Caki2 (cell line): ENCODE measurements at regions not wholly inside any gene's neighbourhood (a gene's known extent, or its start where the extent isn't known, plus 50 kb on each side); places are given as distances from the start of the nearest gene placed in this dataset.

Experiments
- DNase-seq: peaks from one replicate; pipeline ENCODE4 v3.0.0-alpha.2; 2015; ENCODE audit warnings: low read depth
- in situ Hi-C: cut with HindIII; loops from 2 replicates; pipeline ENCODE4 v1.10.0; 2016; ENCODE audit warnings: low sequenced_read_pairs, low pct_unique_long_range_greater_than_20kb, mixed read lengths

DNA sequence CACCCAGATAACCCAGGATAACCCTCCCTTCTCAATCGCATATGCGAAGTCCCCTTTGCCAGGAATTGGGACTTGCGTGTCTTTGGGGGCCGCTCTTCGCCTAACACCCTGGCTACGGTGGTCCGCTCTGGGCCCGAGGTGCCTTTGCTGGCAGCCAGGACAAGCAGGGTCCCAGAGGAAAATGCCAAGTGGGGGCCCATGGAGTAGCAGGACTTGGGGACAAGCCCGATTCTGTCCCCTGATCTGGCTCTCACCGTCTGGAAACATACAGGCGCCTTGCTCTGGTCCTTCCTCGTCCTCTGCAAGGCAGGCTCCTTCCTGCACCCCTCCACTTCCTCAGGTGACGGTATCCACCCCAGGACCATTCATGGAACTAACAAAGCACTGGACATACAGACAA is 78.1 kb upstream of the UNC5A start:
- in situ Hi-C loops: no loop called here
- DNase-seq: no peak

DNA sequence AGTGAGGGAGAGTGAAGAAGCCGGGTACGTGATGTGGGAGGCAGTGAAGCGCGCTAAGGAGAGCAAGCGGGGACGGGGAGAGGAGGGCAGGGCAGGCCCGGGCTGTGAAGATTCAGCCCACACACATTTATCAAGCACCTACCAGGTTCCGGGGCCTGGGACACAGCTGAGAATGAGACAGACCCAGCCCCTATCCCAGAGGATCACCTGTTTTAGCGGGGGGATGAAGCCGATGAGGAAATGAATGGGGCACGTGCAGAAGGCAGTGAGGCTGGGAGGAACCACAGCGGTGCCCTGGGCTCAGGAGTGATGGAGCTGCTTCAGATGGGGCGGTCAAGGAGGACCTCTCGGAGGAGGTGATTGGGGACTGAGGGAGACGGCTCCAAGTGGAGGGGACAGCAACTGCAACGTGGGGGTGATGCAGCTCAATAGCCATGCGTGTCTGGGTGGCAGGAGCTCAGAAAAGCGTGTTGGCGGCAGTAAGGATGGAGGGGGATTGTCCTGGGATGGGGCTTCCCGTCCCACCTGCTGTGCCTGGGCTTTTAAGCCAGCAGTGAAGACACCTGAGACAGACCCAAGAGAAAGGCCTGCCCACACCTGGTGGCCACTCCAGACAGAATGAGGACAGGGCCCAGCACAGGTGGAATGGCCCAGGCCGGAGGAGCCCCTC is 77.5 kb upstream of the UNC5A start:
- no peak for DNase-seq
- in situ Hi-C loops: no loop called here

DNA sequence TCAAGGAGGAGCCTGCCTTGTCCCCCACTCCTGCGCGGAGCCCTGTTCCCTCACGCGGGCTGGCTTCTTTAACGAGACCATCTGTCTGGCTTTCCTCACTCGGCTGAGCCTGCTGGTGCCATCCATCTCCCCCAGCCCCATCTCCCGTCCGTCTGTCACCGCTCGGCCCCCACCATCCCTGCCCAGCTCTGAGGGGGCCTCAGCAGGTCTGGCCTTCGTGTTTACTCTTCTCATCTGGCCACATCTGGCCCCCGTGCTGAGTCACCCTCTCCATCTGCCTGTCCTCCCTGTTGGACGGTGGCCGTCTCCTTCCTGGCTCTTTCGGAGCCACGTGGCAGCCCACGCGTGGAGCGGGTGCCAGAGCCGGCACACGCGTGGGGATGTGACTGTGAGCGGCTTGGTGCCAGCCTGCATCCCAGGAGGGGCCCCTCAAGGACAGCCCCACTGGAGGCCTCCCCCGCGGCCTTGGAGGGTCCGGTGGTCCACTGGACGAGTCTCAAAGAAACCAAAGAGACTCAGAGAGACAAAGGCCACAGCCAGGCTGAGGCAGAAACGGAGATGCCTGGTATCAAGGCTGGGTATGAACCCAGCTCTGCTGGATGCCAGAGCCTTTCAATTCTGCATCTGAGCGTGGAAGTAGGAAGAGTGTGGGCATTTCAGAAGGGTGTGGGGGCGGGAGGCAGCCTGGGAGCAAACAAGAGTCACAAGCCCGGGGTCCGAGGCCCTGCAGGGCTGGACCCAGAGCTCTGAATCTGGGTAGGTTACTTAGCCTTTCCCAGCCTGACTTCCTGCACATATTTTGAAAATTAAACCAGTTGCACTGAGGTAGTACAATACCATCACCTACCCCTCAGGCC is 76.7 kb upstream of the UNC5A start:
- in situ Hi-C loops: no loop called here

DNA sequence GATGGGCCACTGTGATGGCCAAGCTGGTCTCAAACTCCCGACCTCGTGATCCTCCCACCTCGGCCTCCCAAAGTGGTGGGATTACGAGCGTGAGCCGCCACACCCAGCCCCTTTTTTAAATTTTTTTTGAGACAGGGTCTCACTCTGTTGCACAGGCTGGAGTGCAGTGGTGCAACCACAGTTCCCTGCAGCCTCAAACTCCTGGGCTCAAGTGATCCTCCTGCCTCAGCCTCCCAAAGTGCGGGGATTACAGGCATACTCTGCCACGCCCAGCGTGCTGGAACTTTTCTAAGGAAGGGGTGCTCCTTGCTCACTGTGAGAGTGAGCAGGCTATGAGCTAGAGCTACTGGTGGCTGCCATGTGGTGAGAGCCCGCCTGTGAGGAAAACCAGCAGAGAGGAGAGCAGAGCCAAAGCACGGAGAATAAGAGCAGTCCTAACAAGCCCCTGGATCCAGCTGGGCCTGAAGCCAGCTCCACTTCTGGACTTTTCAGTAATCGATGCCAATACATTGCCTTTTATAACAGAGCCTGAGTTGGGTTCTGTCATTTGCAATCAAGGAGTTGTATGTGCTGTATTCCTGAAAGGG is 75.5 kb upstream of the UNC5A start:
- in situ Hi-C loops: no loop called here
- no peak for DNase-seq

More for the DNA sequence above, 76.7 kb upstream of the UNC5A start:
- DNase-seq: no peak

DNA sequence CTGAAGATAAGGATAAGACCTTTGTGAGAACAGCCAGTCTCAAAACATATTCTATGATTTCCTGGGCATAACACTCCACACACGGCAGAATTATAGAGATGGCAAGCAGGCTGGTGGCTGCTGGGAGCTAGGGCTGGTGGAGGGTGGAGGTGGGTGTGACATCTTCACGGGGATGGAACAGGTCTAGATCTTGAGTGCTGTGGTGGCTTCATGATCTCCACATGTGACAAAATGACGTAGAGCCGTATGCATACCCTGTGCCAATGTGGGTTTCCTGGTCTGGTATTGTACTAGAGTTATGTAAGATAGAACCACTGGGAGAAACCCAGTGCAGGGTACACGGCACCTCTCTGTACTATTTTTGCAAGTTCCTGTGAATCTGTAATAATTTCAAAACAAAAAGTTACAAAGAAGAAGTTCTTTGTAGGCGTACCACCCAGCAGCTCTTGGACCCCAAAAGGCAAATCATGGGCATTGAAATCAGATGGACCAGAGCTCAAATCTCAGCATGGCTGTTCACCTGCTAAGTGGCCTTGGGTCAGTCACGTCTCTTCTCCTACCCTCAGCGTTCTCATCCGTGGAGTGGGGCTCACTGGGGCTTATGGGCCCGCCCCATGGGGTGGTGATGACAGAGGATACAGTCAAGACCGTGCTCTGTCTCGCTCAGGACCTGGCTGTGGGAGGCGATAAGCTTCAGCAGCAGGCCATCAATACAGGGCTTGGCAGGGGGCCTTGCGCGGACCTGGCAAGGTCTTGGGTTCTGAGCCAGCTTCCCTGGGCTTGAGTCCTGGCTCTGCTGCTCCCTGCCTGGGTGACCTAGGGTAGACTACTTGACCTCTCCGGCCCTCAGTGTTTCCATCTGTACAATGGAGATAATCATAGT is 74.7 kb upstream of the UNC5A start:
- no peak for DNase-seq
- in situ Hi-C loops: no loop called here

DNA sequence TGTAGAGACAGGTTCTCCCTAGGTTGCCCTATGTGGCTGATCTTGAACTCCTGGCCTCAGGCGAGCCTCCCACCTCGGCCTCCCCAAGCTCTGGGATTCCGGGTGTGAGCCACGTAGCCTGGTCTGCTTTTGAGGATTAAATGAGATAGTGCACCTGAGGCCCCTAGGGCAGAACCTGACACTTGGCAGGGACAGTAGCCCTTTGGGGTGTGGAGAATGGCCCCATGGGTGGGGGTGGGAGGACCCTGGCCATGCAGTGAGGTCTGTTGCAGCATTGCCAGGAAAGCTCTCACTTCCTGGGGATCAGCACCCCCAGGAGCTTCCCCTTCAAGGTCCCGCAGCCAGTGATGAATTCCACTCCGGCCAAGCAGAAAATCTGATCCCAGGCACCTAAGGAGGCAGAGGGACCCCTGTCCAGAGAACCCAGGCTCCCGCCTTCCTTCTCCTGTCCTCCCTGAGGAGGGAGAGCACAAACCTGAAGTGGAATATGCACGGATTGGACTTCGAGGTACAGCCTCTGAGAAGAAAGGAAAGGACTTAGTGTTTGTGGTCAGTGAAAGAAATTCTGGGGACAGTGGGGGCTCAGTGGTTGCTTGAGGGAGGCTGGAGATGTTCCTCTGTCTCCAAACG is 73.9 kb upstream of the UNC5A start:
- in situ Hi-C loops: no loop called here
- no peak for DNase-seq

DNA sequence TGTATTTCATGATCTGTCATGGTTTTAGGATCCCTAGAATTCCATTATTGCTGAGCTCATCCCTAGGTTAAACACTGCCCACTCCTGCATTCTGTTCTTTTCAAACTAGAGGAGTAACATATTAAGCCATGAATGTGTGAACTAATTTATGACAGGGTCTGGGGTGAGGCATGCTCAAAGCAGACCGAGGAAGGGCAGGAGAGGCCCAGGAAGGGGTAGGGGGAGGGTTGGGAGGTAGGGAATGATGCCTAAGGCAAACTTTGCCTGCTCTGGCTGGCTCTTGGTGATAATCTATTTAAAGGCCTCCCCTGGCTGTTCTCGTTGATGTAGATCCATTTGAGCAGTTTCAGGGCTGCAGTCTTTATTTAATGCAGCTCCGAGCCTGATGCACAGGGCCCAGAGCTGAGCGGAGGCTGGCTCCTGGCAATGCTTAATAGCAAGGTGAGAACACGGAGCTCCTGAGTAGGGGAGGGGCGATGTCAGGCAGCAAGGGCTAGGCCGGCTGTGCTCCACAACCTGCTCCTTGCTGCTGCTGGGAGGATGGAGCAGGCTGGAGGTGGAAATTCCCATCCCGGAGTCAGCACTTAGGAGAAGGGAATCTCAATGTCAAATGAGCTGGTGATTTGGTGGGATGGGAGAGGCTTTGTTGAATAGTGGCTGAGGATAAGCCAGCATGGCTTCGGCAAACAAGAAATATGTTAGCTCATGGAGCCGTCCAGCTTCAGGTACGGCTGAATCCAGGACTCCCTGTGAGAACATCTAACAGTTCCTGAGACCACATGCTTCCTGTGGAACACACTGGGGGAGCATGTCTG is 73.2 kb upstream of the UNC5A start:
- in situ Hi-C loops: no loop called here
- DNase-seq: no peak

DNA sequence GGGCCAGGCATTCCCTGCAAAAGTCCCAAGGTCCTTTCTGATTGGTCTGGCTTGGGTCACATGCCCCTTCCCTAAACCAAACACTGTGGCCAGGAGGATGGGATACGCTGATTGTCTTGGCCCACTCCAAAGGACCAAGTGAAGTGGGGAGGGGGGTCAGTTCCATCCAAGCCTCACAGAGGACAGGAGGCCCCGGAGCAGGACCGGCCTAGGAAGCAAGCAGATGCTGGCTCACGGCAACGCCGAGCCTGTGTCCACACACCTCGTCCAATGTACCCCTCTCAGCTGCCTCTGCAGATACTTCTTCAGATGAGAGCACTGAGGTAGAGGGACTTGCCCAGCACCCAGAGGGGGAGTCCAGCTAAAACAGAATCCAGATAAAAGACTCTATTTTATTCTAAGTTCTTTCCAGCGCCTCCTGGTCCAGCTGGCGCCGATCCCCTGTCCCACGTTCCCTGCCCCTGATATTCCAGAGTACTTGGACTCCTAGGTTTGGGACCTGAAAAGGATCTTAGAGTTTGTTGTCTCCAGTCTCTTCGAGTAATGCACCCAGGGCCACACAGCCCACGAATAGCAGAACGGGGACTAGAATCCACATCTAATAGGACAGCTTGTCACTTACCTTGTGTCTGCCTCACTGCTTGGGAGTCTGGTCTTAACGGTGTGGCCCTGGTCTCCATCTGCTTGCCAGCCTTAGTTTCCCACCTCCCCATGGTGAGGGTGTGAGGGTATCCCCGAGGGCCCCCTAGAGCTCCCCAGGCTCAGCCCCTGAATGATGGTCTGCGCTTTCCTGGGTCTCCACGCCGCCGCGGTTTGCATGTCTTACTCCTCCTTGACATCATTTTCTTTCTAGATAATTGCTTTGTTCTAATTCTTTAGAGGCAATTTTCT is 72.4 kb upstream of the UNC5A start:
- no peak for DNase-seq
- in situ Hi-C loops: no loop called here

DNA sequence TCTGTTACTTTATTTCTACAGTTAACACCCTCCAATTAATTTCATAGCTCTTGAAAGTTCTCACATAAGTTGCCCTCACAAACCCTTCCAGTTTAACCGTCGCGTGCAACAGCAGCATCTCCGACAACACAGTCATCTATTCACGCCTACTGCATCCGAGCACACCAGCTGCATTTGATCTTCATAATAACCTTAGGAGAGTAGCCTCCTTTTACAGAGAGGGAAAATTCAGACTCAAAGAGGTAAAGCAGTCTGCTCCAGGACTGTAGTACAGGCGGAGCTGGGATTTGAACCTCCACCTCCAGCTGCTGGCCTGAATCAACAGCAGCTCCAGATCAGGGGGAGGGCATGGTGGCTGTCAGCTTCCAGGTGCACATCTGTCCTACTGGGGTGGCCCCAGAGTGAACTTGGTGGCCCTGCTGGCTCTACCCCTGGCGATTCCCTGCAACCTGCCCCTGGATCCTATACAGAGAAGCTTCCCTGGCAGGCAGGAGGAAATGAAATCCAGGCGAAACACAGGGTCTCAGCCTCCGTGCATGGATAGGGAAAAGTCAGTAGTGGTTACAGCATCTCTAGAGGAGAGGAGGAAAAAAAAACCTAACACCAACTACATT is 71.6 kb upstream of the UNC5A start:
- in situ Hi-C loops: no loop called here
- DNase-seq: no peak

DNA sequence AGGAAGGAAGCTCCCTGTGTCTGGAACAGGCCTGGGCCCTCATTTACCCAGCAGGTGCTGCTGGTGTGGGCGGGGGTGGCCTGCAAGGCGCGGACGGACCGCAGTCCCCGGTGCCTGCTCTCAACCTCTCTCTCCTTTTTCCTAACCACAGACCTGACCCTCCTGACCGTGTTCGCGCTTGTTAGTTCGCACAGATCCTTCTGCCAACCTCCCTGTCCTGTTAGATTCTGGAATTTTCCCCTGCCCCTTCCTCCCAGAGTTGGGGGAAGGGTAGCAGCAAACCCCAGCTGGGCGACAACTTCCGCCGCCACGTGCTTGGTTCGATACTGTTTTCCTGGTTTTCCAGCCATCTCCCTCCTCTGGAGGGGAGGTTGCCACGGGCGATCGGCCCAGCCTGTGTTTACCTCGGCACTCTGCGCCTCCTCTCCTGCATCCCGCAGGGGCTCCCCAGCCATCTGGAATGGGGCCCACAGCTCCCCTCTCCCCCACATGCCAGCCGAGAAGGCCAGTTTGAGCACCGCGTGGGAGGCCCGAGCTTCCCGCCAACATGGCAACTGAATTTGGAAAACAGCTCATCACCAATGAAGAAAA is 70.8 kb upstream of the UNC5A start:
- in situ Hi-C loops: no loop called here
- no peak for DNase-seq

DNA sequence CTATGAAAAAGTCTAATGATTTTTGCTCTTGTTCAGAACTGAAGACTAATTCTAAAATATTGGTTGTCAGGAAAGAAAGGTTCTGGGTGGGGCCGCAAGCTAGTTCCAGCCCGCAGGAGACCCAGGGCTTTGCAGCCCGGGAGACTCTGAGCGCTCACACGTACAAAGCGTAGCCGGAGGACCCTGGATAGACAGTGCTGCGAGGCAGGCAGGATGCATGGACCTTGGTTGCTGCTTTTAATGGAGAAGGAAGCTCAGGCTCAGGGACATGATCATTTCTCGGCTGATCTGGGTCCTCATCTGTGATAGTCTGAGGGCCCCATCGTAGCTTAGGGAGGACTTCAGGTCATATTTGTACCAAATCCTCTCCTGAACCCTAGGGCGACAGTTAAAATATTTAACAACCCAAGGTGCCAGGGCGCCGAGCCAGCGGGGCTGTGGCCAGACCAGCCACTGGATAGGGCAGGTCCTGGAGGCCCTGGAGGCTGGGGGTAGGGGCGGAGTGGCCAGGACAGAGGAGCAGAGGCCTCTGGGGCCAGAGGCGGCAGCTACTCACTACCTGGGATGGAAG is 70.1 kb upstream of the UNC5A start:
- in situ Hi-C loops: no loop called here

DNA sequence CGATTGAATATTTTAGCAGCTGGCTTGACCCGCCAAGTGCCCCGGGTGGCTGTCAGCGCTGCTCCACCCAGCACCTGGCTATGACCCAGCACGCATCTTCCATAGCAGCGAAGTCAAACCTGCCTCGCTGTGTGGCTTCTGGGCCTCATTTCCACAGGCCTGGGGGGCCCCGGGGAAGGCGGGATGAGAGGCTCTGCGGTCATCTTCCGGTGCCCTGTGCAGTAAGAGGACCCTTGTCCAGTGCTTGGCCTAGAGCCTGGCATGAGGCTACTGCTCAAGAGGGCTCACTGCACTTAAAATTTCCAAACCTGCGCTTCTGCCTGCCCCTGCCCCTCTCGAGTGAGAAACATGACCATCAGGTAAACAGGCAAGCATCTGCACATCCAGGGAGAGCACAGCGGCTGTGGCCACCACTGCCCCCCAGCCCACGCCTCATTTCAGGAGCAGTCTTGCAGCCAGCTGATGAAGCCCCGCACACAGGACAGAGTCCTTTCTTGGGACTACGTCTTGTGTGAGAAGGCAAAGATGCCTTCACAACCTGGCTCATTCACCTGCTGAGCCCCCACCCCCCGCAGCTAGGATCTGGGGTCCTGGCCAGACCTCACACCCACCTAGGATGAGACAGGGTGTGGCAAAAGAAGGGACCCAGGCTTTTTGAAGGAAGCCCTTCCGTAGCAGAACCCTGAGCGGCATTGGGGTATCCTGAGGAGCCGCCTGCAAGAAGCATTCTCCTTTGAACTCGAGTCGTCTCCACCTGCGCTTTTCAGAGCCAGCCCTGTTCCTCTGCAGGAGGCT is 69.5 kb upstream of the UNC5A start:
- in situ Hi-C loops: no loop called here

More for the DNA sequence above, 70.1 kb upstream of the UNC5A start:
- DNase-seq: no peak

DNA sequence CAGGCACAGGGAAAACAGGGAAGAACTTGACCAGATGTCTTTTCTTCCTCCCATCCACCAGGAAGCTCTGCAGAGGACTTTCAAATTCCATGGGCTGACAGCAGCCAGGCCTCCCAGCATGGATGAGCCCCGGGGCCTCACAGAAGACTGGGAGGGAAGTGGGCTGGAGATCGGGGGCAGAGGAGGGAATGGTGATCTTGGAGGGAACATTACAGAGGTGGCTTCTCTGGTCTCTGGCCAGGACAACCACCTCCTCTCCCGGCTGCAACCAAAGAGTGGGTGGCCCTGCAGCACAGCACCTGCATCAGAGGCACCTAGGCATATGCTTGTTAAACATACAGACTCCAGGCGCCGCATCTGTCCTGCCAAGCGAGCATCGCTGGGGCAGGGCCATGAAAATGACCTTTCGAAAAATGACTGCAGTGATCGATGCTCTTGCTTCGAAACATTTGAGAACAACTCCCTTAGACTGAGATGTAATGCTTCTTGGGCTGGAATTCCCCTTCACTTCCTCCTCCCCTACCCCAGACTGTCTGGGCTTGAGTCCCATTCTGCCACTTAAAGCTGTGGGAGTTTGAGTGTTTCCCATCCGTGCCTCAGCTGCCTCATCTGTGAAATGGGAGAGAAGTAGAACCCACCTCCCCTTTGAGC is 68.7 kb upstream of the UNC5A start:
- in situ Hi-C loops: no loop called here
- DNase-seq: no peak

More for the DNA sequence above, 69.5 kb upstream of the UNC5A start:
- DNase-seq: no peak
